ENCODE measurements at regions not wholly inside any gene's neighbourhood (a gene's known extent, or its start where the extent isn't known, plus 50 kb on each side); places are given as distances from the start of the nearest gene placed in this dataset.

GRCh38 chr11:79501707-79502106, 60.9 kb upstream of the TENM4 start:
- TF ChIP-seq POLR2A (IDR thresholded peaks at IDR 0.05) (no peak), CTCF (IDR thresholded peaks at IDR 0.05) (no peak)
